Endothelial cell of umbilical vein (primary cell): ENCODE measurements at regions not wholly inside any gene's neighbourhood (a gene's known extent, or its start where the extent isn't known, plus 50 kb on each side); places are given as distances from the start of the nearest gene placed in this dataset.

Source experiments
- BruUV-seq: library from RNA; stranded (reverse); fragments of 400-500 nt; replicated peaks from 2 replicates; lab custom pipeline; 2021; lab: Mats Ljungman, UMichigan
- CTCF ChIA-PET: fragments of 300-600, 350-600 bp; sonication (Branson Sonifier 250); formaldehyde crosslinking; loops from one replicate; lab custom pipeline; 2021; ENCODE audit warnings: antibody characterized with exemption, inconsistent platforms; lab: Charles Lee
- POLR2A ChIA-PET: fragments of 300-600, 350-600 bp; sonication (Branson Sonifier 250); formaldehyde crosslinking; loops from one replicate; lab custom pipeline; 2021; ENCODE audit warnings: antibody characterized with exemption, inconsistent platforms; lab: Charles Lee
- DNase-seq: peaks from one replicate; pipeline ENCODE4 v3.0.0-alpha.2; 2011; ENCODE audit warnings: low read depth, low spot score
- FAIRE-seq: peaks from 2 replicates; lab custom pipeline; 2011; peaks lifted over from hg19 to GRCh38; lab: Jason Lieb, UNC
- H2AFZ ChIP-seq: 2 replicates; pipeline ENCODE4 v1.6.0; 2012; ENCODE audit warnings: low read depth, low read length, control low read depth, inconsistent platforms
- H3K27ac ChIP-seq: 2 replicates; pipeline ENCODE4 v1.5.1; 2011; ENCODE audit warnings: low read depth, mild to moderate bottlenecking, control low read depth, low read length, moderate library complexity; ENCODE audit not compliant: insufficient read depth
- H3K27me3 ChIP-seq, 2 experiments: 2 replicates each; pipeline versions ENCODE4 v1.6.0 to v1.6.1; 2011; ENCODE audit warnings: low read length in 2 of 2, mixed read lengths in 1 of 2; ENCODE audit not compliant: control insufficient read depth in 2 of 2, insufficient read depth in 2 of 2
- H3K36me3 ChIP-seq, 2 experiments: 2 replicates in 1 of 2; 3 replicates in 1 of 2; pipeline ENCODE4 v1.5.1; 2011; ENCODE audit warnings: low read length in 2 of 2, mild to moderate bottlenecking in 1 of 2, moderate library complexity in 1 of 2; ENCODE audit not compliant: control insufficient read depth in 2 of 2, insufficient read depth in 2 of 2; ENCODE audit errors: extremely low read depth in 1 of 2
- H3K4me1 ChIP-seq: 3 replicates; pipeline ENCODE4 v1.5.1; 2011; ENCODE audit warnings: mild to moderate bottlenecking, low read length; ENCODE audit not compliant: control insufficient read depth, insufficient read depth; ENCODE audit errors: extremely low read depth
- H3K4me2 ChIP-seq: 2 replicates; pipeline ENCODE4 v1.6.1; 2011; ENCODE audit warnings: low read length, control low read depth, mixed read lengths; ENCODE audit not compliant: insufficient read depth
- H3K4me3 ChIP-seq, 3 experiments: fragments of 200-600 bp in 1 of 3; sonication (generic), shearing (Covaris generic) in 1 of 3; replicated peaks in 1 of 3; 2 replicates each; pipeline ENCODE4 v1.5.1; 2011 to 2016; ENCODE audit warnings: control low read depth in 3 of 3, low read length in 3 of 3, mild to moderate bottlenecking in 2 of 3, inconsistent platforms in 1 of 3, low read depth in 1 of 3, moderate library complexity in 1 of 3; ENCODE audit not compliant: insufficient read depth in 1 of 3
- H3K79me2 ChIP-seq: 2 replicates; pipeline ENCODE4 v1.6.0; 2012; ENCODE audit warnings: low read length, inconsistent platforms; ENCODE audit not compliant: control insufficient read depth, insufficient read depth
- H3K9ac ChIP-seq: replicated peaks from 2 replicates; pipeline ENCODE3; 2011; ENCODE audit warnings: low read length, control low read depth; ENCODE audit not compliant: insufficient read depth; ENCODE audit errors: extremely low read depth
- H3K9me1 ChIP-seq: replicated peaks from 3 replicates; pipeline ENCODE4 v1.6.0; 2011; ENCODE audit warnings: mild to moderate bottlenecking, low read length; ENCODE audit not compliant: control insufficient read depth, insufficient read depth; ENCODE audit errors: extremely low read depth
- H3K9me3 ChIP-seq: replicated peaks from 2 replicates; pipeline ENCODE4 v1.5.1; 2012; ENCODE audit warnings: low read length, inconsistent platforms; ENCODE audit not compliant: control insufficient read depth, insufficient read depth
- H4K20me1 ChIP-seq: replicated peaks from 2 replicates; pipeline ENCODE3; 2011; ENCODE audit warnings: mild to moderate bottlenecking, low read length; ENCODE audit not compliant: control insufficient read depth, insufficient read depth; ENCODE audit errors: extremely low read depth
- EZH2 ChIP-seq: IDR thresholded peaks from 2 replicates; pipeline ENCODE4 v1.6.1; 2012; ENCODE audit warnings: borderline replicate concordance, low read depth, mild to moderate bottlenecking, moderate library complexity, low read length, inconsistent platforms; ENCODE audit not compliant: severe bottlenecking
- FOS ChIP-seq: IDR thresholded peaks from 2 replicates; pipeline ENCODE4 v1.6.1; 2011; ENCODE audit warnings: mild to moderate bottlenecking, low read length, moderate library complexity, borderline replicate concordance; ENCODE audit not compliant: insufficient read depth
- GATA2 ChIP-seq: IDR thresholded peaks from 2 replicates; pipeline ENCODE4 v1.7.0; 2011; ENCODE audit warnings: low read depth, mild to moderate bottlenecking, moderate library complexity, mixed read lengths, low read length; ENCODE audit not compliant: insufficient read length, insufficient read depth
- JUN ChIP-seq: IDR thresholded peaks from 2 replicates; pipeline ENCODE4 v1.6.1; 2011; ENCODE audit warnings: borderline replicate concordance, low read depth; ENCODE audit not compliant: insufficient read length, insufficient read depth
- POLR2A ChIP-seq: IDR thresholded peaks from 2 replicates; pipeline ENCODE4 v1.6.1; 2012; ENCODE audit warnings: low read depth, mild to moderate bottlenecking, control low read depth, low read length
- POLR2AphosphoS5 ChIP-seq: IDR thresholded peaks from 2 replicates; pipeline ENCODE4 v1.6.1; 2012; ENCODE audit warnings: low read depth, mild to moderate bottlenecking, control low read depth, low read length, moderate library complexity; ENCODE audit not compliant: insufficient read depth
- dilution Hi-C: fragments of 300-500 bp; cut with MboI; formaldehyde crosslinking; loops from one replicate; pipeline ENCODE4 v1.15.0; 2019; ENCODE audit warnings: low sequenced_read_pairs; ENCODE audit not compliant: extremely low pct_ligation_motif_present
- intact Hi-C: fragments of 100-400 bp; cut with micrococcal nuclease; formaldehyde crosslinking; loops from one replicate; pipeline ENCODE4 v1.10.0; 2022
- TF ChIP-seq, protein P1 (sequence below): IDR thresholded peaks from 2 replicates; pipeline ENCODE4 v1.6.1; 2011; ENCODE audit not compliant: insufficient read depth, insufficient read length
- TF ChIP-seq, protein P2 (sequence below), 2 donors: IDR thresholded peaks; 1 replicate in 1 of 2; 2 replicates in 1 of 2; pipeline ENCODE4 v1.5.1; 2011; ENCODE audit warnings: low read length in 2 of 2, mild to moderate bottlenecking in 2 of 2, moderate library complexity in 2 of 2, control low read depth in 1 of 2, inconsistent platforms in 1 of 2, low read depth in 1 of 2; ENCODE audit not compliant: insufficient read depth in 1 of 2; ENCODE audit errors: extremely low read depth in 1 of 2

DNA sequence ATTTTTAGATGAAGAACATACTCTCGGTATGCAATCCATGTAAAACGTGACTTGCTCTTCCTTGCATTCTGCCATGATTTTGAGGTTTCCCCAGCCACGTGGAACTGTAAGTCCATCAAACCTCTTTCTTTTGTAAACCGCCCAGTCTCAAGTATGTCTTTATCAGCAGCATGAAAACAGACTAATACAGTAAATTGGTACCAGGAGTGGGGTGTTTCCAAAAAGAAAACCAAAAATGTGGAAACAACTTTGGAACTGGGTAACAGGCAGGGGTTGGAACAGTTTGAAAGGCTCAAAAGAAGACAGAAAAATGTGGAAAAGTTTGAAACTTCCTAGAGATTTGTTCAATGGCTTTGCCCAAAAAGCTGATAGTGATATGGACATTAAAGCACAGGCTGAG lies 1957.9 kb downstream of the SUCLG1 start:
- Histone ChIP-seq H3K4me3 (no peak overlapping the region), H3K4me2 (no peak overlapping the region), H3K9me3 (no peaks in the 10 kb centered on the region), H3K4me1 (no peaks in the 10 kb centered on the region), H3K27ac (no peak overlapping the region), H3K36me3 (no peaks in the 10 kb centered on the region), H3K27me3 (no peaks in the 10 kb centered on the region), H4K20me1 (no peaks in the 10 kb centered on the region), H3K79me2 (no peaks in the 10 kb centered on the region), H3K9me1 (no peaks in the 10 kb centered on the region), H2AFZ (no peak overlapping the region), H3K9ac (no peak overlapping the region)
- dilution Hi-C loops, result no loop called here
- FAIRE-seq, result no peak
- ChIA-PET POLR2A (no interaction called here), CTCF (no interaction called here)
- intact Hi-C loops, result no loop called here
- BruUV-seq, result no TSS peak
- TF ChIP-seq POLR2AphosphoS5, result no peak
- TF ChIP-seq, protein P1, sequence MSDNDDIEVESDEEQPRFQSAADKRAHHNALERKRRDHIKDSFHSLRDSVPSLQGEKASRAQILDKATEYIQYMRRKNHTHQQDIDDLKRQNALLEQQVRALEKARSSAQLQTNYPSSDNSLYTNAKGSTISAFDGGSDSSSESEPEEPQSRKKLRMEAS, result no peak
- no peak for TF ChIP-seq GATA2
- no peak for TF ChIP-seq EZH2
- TF ChIP-seq JUN, result no peak
- no peak for TF ChIP-seq POLR2A
- TF ChIP-seq FOS, result no peak
- TF ChIP-seq, protein P2, sequence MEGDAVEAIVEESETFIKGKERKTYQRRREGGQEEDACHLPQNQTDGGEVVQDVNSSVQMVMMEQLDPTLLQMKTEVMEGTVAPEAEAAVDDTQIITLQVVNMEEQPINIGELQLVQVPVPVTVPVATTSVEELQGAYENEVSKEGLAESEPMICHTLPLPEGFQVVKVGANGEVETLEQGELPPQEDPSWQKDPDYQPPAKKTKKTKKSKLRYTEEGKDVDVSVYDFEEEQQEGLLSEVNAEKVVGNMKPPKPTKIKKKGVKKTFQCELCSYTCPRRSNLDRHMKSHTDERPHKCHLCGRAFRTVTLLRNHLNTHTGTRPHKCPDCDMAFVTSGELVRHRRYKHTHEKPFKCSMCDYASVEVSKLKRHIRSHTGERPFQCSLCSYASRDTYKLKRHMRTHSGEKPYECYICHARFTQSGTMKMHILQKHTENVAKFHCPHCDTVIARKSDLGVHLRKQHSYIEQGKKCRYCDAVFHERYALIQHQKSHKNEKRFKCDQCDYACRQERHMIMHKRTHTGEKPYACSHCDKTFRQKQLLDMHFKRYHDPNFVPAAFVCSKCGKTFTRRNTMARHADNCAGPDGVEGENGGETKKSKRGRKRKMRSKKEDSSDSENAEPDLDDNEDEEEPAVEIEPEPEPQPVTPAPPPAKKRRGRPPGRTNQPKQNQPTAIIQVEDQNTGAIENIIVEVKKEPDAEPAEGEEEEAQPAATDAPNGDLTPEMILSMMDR (IDR thresholded peaks at IDR 0.05; ENCODE audit: extremely low read depth in 1 of 2, insufficient read depth in 1 of 2, low read depth in 1 of 2, low read length in 2 of 2), result no peak
- no peak for DNase-seq
